ENCODE measurements at regions not wholly inside any gene's neighbourhood (a gene's known extent, or its start where the extent isn't known, plus 50 kb on each side); places are given as distances from the start of the nearest gene placed in this dataset.

DNA sequence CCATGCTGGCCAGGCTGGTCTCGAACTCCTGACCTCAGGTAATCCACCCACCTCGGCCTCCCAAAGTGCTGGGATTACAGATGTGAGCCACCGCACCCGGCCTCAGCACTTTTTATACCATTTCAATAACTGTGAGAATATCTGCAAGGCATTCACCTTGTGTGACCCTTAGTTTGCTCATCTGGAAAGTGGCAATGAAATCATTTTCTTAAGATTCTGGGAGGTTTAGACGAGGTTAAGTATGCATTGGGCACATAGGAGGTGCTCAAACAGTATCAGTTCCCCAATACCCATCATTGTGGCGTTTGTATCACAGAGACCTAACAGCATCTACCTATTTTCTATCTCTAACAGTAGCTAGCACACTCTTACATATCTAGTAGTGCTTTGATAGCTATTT is 481.9 kb upstream of the ERCC4 start:
- Mint-ChIP-seq H3K9me3 (peaks cover 0 to 5% of the 10 kb centered on the region in 2 experiments), H3K4me1 (peaks cover 33 to 47% of the 10 kb centered on the region in 2 experiments), H3K4me3 (no peak overlapping the region), H3K27me3 (ENCODE audit: low read depth) (no peaks in the 10 kb centered on the region), H3K27ac (no peak overlapping the region), H3K36me3 (ENCODE audit: insufficient read depth in 1 of 3, low read depth in 3 of 3) (peaks cover 0 to 3% (median 0%) of the 10 kb centered on the region in 3 experiments; a peak in 3 of 7 replicates)
- Histone ChIP-seq H2BK12ac (ENCODE audit: insufficient read length, low read depth, low read length) (no peak overlapping the region), H2BK120ac (ENCODE audit: low read depth, low read length, poor library complexity, severe bottlenecking) (no peak overlapping the region), H4K5ac (ENCODE audit: insufficient read length, low read depth, low read length) (no peak overlapping the region), H3K18ac (ENCODE audit: insufficient read length, low read depth, low read length) (no peak overlapping the region), H3K23ac (ENCODE audit: insufficient read length, low read depth, low read length) (no peak overlapping the region), H3K4me1 (ENCODE audit: insufficient read depth, low read length) (peaks cover 3% of the 10 kb centered on the region; the same call in 1 of the 2 replicates), H2BK5ac (ENCODE audit: insufficient read length, low read length) (no peak overlapping the region), H4K20me1 (ENCODE audit: control insufficient read depth, insufficient read depth, insufficient read length) (no peaks in the 10 kb centered on the region), H2BK20ac (ENCODE audit: low read depth, low read length, poor library complexity, severe bottlenecking) (no peak overlapping the region), H2BK15ac (ENCODE audit: low read depth, low read length) (no peak overlapping the region), H3K4me2 (ENCODE audit: insufficient read depth, insufficient read length, low read length) (no peak overlapping the region), H3K9ac (ENCODE audit: extremely low read depth, insufficient read length, low read length) (no peak overlapping the region), H3K56ac (ENCODE audit: insufficient read length, low read depth, low read length) (no peak overlapping the region), H2AK5ac (ENCODE audit: insufficient read length, low read length) (no peak overlapping the region), H3K4ac (ENCODE audit: low read depth, low read length) (no peak overlapping the region), H3K9me3 (ENCODE audit: control insufficient read depth, low read depth, low read length) (no peaks in the 10 kb centered on the region), H3K27ac (ENCODE audit: insufficient read length, low read depth, low read length) (no peak overlapping the region), H3K23me2 (ENCODE audit: insufficient read length, low read depth, low read length, poor library complexity, severe bottlenecking) (no peaks in the 10 kb centered on the region), H3K79me1 (ENCODE audit: insufficient read depth, low read depth, low read length, poor library complexity, severe bottlenecking) (no peaks in the 10 kb centered on the region), H3K79me2 (ENCODE audit: insufficient read depth, low read length) (no peaks in the 10 kb centered on the region; the same call in 1 of the 2 replicates), H3K27me3 (ENCODE audit: insufficient read depth, low read length) (no peaks in the 10 kb centered on the region), H3T11ph (ENCODE audit: low read length) (no peak overlapping the region), H2AFZ (ENCODE audit: low read length) (no peak overlapping the region), H4K91ac (ENCODE audit: insufficient read length, low read depth, low read length) (no peak overlapping the region), H3K14ac (ENCODE audit: insufficient read depth, low read length) (no peak overlapping the region), H4K8ac (replicated peaks; ENCODE audit: insufficient read length, low read depth, low read length) (no peak overlapping the region)
- no peak for TF ChIP-seq CTCF (conservative IDR thresholded peaks at IDR 0.05)
- no peak for DNase-seq
- WGBS (ENCODE audit: extremely low coverage, insufficient read length, low lambda C conversion rate) = no CpG with 5 or more reads among the region's 6 CpGs
